Gastroesophageal sphincter (tissue), 4 donors: ENCODE measurements at regions not wholly inside any gene's neighbourhood (a gene's known extent, or its start where the extent isn't known, plus 50 kb on each side); places are given as distances from the start of the nearest gene placed in this dataset.
"Not testable (repeated sequence)": the region's sequence is repeated elsewhere in the genome, so short reads cannot be mapped to it uniquely, and the experiment has no call there.

Experiments
- ATAC-seq: fragments of 150-250 bp; one replicate; pipeline ENCODE4 v1.9.1; 2016; ENCODE audit warnings: mild to moderate bottlenecking, moderate library complexity
- H3K27ac ChIP-seq, 4 donors: fragments of 200-600 bp; sonication (generic) in 3 of 4; 1 replicate in 3 of 4; 2 replicates in 1 of 4; pipeline ENCODE4 v1.5.1; 2016 to 2019
- H3K27me3 ChIP-seq: fragments of 200-600 bp; sonication (generic); one replicate; pipeline ENCODE4 v1.5.1; 2019
- H3K36me3 ChIP-seq, 2 donors: fragments of 200-600 bp; sonication (generic); one replicate each; pipeline ENCODE4 v1.5.1; 2019; ENCODE audit warnings: control low read depth in 1 of 2
- H3K4me1 ChIP-seq, 3 donors: fragments of 200-600 bp; sonication (generic); 1 replicate in 2 of 3; 2 replicates in 1 of 3; pipeline ENCODE4 v1.5.1; 2016 to 2019; ENCODE audit warnings: control low read depth in 2 of 3
- H3K4me3 ChIP-seq, 2 donors: fragments of 200-600 bp; sonication (generic); one replicate each; pipeline ENCODE4 v1.5.1; 2019; ENCODE audit warnings: mild to moderate bottlenecking in 1 of 2, moderate library complexity in 1 of 2
- H3K9me3 ChIP-seq, 3 donors: fragments of 200-600 bp; sonication (generic); one replicate each; pipeline ENCODE4 v1.5.1; 2017 to 2019; ENCODE audit warnings: control low read depth in 2 of 3
- CTCF ChIP-seq, 4 experiments: fragments of 200-600 bp in 2 of 4; fragments of 450-650 bp in 2 of 4; sonication (generic) in 1 of 4; IDR thresholded peaks; one replicate each; pipeline ENCODE4 v1.5.1; 2017 to 2019; ENCODE audit warnings: antibody characterized with exemption in 4 of 4, mild to moderate bottlenecking in 2 of 4, moderate library complexity in 2 of 4
- EP300 ChIP-seq: sonication (generic); formaldehyde crosslinking; IDR thresholded peaks from one replicate; pipeline ENCODE4 v1.6.1; 2017; ENCODE audit warnings: antibody characterized with exemption, mild to moderate bottlenecking
- POLR2A ChIP-seq, 2 donors: fragments of 450-650 bp; IDR thresholded peaks; one replicate each; pipeline ENCODE4 v1.6.1; 2017; ENCODE audit warnings: antibody characterized with exemption in 2 of 2, mild to moderate bottlenecking in 2 of 2, moderate library complexity in 1 of 2
- POLR2AphosphoS5 ChIP-seq: sonication (generic); formaldehyde crosslinking; IDR thresholded peaks from one replicate; pipeline ENCODE4 v1.6.1; 2017; ENCODE audit warnings: antibody characterized with exemption
- WGBS, 2 donors: methylation state at CpG; one replicate each; pipeline ENCODE4 v1.1.5; 2018; ENCODE audit warnings: low coverage in 1 of 2; 5-methylcytosine and 5-hydroxymethylcytosine counted together

GRCh38 chr11:33952805-33953204 lies 60.9 kb upstream of the LMO2 start:
- Histone ChIP-seq H3K27me3 (no peaks in the 10 kb centered on the region), H3K27ac (no peak overlapping the region), H3K36me3 (no peaks in the 10 kb centered on the region), H3K4me1 (no peaks in the 10 kb centered on the region), H3K9me3 (no peaks in the 10 kb centered on the region), H3K4me3 (no peak overlapping the region)
- whole genome bisulfite sequencing, 2 donors = 77 to 80% methylated on average over 5 of the region's 5 CpGs
- TF ChIP-seq POLR2AphosphoS5 (no peak), CTCF (IDR thresholded peaks at IDR 0.05) (no peak), EP300 (no peak), POLR2A (IDR thresholded peaks at IDR 0.05) (no peak)
- no peak for ATAC-seq

- TF ChIP-seq POLR2A (IDR thresholded peaks at IDR 0.05) = no peak
- no peak for TF ChIP-seq POLR2AphosphoS5
- no peak for TF ChIP-seq CTCF (IDR thresholded peaks at IDR 0.05)
- TF ChIP-seq EP300 = no peak
- H3K4me3 ChIP-seq = no peak overlapping the region
- no peak overlapping the region for H3K27ac ChIP-seq
- H3K27me3 ChIP-seq = no peaks in the 10 kb centered on the region
- H3K9me3 ChIP-seq = no peaks in the 10 kb centered on the region
- ATAC-seq = no peak
- 80 to 89% methylated on average over 3 to 8 of the region's 8 CpGs for WGBS, 2 donors
- no peaks in the 10 kb centered on the region for H3K36me3 ChIP-seq
- no peaks in the 10 kb centered on the region for H3K4me1 ChIP-seq
These were observed 57.5 kb upstream of the LMO2 start for GRCh38 chr11:33949252-33949913.

GRCh38 chr11:33948494-33948893 lies 56.6 kb upstream of the LMO2 start:
- peaks cover 0 to 5% (median 0%) of the 10 kb centered on the region in 3 donors for H3K4me1 ChIP-seq
- no peaks in the 10 kb centered on the region for H3K36me3 ChIP-seq
- no peak overlapping the region for H3K27ac ChIP-seq
- no peaks in the 10 kb centered on the region for H3K9me3 ChIP-seq
- TF ChIP-seq POLR2A (IDR thresholded peaks at IDR 0.05) (no peak), CTCF (IDR thresholded peaks at IDR 0.05) (no peak), EP300 (no peak), POLR2AphosphoS5 (no peak)
- no peak overlapping the region for H3K4me3 ChIP-seq
- WGBS, 2 donors = 25 to 75% methylated on average over 1 of the region's 2 CpGs
- H3K27me3 ChIP-seq = no peaks in the 10 kb centered on the region
- ATAC-seq = no peak

- H3K4me1 ChIP-seq, H3K27me3 ChIP-seq, H3K27ac ChIP-seq, ATAC-seq, H3K9me3 ChIP-seq, H3K36me3 ChIP-seq, H3K4me3 ChIP-seq: not testable (repeated sequence)
- 80 to 93% methylated on average over 1 to 5 of the region's 5 CpGs for WGBS, 2 donors
These were observed 56.0 kb upstream of the LMO2 start for GRCh38 chr11:33947918-33948317.

GRCh38 chr11:33946930-33947329 lies 55.1 kb upstream of the LMO2 start:
- no peaks in the 10 kb centered on the region for H3K27me3 ChIP-seq
- no peaks in the 10 kb centered on the region for H3K36me3 ChIP-seq
- no peak overlapping the region for H3K27ac ChIP-seq
- WGBS, 2 donors = 75% methylated on average over 4 of the region's 4 CpGs
- ATAC-seq = no peak
- H3K9me3 ChIP-seq = no peaks in the 10 kb centered on the region
- no peak for TF ChIP-seq EP300
- TF ChIP-seq POLR2AphosphoS5 = no peak
- no peak for TF ChIP-seq CTCF (IDR thresholded peaks at IDR 0.05)
- no peak for TF ChIP-seq POLR2A (IDR thresholded peaks at IDR 0.05)
- H3K4me1 ChIP-seq = peaks cover 0 to 19% (median 0%) of the 10 kb centered on the region in 3 donors
- H3K4me3 ChIP-seq = no peak overlapping the region
